Gastrocnemius medialis (tissue), 4 donors: ENCODE measurements at regions not wholly inside any gene's neighbourhood (a gene's known extent, or its start where the extent isn't known, plus 50 kb on each side); places are given as distances from the start of the nearest gene placed in this dataset.

ENCODE experiments used
- POLR2A ChIP-seq, 2 donors: fragments of 450-650 bp; IDR thresholded peaks; one replicate each; pipeline ENCODE4 v1.6.1; 2017; ENCODE audit warnings: antibody characterized with exemption in 2 of 2, mild to moderate bottlenecking in 2 of 2, moderate library complexity in 2 of 2
- TF ChIP-seq, protein P1 (sequence below), 5 experiments: fragments of 450-650 bp in 3 of 5; fragments of 200-600 bp in 2 of 5; sonication (generic) in 2 of 5; IDR thresholded peaks in 4 of 5; conservative IDR thresholded peaks in 1 of 5; 1 replicate in 4 of 5; 2 replicates in 1 of 5; pipeline ENCODE4 v1.5.1; 2016 to 2019; ENCODE audit warnings: antibody characterized with exemption in 5 of 5, mild to moderate bottlenecking in 3 of 5, moderate library complexity in 3 of 5

GRCh38 chr6:44622956-44623355 lies 235.4 kb downstream of the CDC5L start:
- TF ChIP-seq POLR2A (IDR thresholded peaks at IDR 0.05): no peak
- TF ChIP-seq, protein P1, sequence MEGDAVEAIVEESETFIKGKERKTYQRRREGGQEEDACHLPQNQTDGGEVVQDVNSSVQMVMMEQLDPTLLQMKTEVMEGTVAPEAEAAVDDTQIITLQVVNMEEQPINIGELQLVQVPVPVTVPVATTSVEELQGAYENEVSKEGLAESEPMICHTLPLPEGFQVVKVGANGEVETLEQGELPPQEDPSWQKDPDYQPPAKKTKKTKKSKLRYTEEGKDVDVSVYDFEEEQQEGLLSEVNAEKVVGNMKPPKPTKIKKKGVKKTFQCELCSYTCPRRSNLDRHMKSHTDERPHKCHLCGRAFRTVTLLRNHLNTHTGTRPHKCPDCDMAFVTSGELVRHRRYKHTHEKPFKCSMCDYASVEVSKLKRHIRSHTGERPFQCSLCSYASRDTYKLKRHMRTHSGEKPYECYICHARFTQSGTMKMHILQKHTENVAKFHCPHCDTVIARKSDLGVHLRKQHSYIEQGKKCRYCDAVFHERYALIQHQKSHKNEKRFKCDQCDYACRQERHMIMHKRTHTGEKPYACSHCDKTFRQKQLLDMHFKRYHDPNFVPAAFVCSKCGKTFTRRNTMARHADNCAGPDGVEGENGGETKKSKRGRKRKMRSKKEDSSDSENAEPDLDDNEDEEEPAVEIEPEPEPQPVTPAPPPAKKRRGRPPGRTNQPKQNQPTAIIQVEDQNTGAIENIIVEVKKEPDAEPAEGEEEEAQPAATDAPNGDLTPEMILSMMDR (IDR thresholded peaks at IDR 0.05 in 4 of 5, conservative IDR thresholded peaks at IDR 0.05 in 1 of 5): no peak
